SKM-1 treated with dmso at 0.1 percent for 144 hours (cell line): ENCODE measurements at regions not wholly inside any gene's neighbourhood (a gene's known extent, or its start where the extent isn't known, plus 50 kb on each side); places are given as distances from the start of the nearest gene placed in this dataset.
A peak's percentile ranks its signal among the peaks of the same experiment; 100 is the strongest.
"Not testable (repeated sequence)": the region's sequence is repeated elsewhere in the genome, so short reads cannot be mapped to it uniquely, and the experiment has no call there.

Experiments used
- DNase-seq: peaks from one replicate; lab custom pipeline; 2025; ENCODE audit not compliant: unreplicated experiment; lab: John Stamatoyannopoulos, UW

DNA sequence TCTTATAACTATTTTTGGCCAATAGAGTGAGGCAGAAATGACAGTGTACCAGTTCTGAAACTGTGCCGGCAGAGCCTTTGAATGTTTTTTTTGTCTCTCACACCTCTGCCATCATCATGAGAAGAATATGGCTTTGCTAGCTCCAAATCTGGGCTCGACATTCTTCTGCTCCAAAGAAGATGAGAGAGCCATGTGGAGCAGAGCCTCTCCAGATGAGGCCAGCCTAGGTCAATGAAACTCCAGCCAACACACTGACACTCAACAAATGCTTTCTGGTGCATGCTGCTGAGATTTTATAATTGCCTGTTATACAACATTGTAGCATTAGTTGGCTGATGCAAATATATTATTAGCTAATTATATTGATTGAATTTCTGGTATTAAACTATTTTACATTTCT is 154.7 kb downstream of the SLC38A4 start:
- no peak for DNase-seq

DNA sequence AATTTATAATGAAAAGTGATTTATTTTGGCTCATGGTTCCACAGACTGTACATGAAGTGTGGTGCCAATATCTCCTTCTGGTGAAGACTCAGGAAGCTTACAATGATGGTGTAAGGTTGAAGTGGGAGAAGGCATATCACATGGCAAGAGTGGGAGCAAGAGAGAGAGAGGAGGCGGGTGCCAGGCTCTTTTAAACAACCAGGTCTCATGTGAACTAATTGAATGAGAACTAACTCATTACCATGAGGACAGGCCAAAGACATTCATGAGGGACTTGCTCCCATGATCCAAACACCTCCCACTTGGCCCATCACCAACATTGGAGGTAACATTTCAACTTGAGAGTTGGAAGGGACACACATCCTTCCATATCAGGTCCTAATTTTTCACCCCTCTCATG is 155.2 kb downstream of the SLC38A4 start:
- DNase-seq = no peak

DNA sequence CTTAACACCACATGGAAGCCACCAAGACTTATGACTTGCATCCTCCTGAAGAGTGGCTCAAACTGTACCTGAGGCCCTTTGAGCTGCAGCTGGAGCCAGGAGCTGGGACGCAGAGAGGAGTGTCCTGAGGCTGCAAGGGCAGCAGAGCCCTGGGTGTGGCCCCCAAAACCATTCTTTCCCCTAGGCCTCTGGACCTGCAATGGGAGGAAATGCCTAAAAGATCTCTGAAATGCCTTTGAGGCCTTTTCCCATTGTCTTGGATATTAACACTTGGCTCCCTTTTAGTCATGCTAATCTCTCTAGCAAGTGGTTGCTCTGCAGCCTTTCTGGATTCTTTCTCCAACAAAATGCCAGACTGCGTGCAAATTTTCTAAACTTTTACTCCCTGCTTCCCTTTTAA is 156.1 kb downstream of the SLC38A4 start:
- no peak for DNase-seq

DNA sequence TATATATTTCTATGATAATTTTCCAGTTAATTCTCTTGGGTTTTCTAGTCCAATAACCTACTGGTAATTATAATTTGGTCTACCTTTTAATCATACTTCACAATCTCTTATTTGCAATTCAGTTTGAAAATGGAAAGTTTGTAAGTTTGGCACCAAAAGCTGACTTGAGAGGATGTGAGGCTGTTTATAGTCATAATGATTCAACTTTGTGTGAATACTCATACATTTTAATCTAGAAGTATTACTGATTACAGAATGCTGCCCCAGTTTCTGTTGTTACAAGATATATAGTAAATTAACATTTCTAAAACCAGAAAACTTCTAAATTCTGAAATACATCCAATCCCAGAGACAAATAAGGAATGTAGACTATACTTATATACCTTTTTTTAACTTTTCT is 158.2 kb downstream of the SLC38A4 start:
- DNase-seq = no peak

DNA sequence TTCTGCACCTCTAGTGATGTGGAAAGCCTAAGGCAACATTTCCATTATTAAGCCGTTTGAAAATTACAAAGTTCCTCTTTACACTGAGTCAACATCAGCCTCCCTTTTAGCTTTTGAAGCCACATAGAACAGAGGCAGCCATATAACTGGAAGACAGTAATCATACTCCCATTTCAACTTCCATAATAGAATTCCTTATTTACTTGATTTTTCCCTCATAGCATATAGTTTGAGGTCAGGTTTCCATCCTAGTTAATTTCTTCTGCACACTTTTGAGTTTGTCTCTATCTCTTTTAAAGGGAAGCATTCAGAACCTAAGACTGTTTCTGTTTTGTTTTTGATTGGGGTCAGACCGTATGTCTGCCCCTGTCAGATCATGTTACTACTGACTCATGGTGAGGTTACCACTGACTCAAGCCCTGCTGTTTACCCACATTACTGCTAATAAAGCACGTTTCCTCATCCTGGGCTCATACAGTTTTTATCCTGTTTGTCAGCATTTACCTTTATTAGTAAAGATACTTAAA is 161.0 kb downstream of the SLC38A4 start:
- DNase-seq = peak; percentile 17

DNA sequence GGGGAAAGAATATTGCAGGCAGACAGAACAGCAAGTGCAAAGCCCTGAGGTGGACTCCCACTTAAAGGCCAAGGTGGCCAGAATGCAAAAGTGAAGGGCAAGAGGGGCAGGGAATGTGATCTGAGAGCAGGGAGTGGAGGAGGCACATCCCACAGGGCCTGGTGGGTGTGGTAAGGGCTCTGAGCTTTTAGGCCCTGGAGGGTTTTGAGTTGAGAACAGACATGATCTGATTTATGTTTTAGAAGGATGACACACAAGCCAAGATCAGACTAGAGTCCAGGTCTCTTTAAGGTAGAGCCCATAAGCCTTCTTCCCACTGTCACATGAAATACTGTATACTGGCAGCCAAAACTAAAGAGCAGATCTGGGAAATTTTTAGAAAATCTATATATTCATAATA is 162.5 kb downstream of the SLC38A4 start:
- no peak for DNase-seq

DNA sequence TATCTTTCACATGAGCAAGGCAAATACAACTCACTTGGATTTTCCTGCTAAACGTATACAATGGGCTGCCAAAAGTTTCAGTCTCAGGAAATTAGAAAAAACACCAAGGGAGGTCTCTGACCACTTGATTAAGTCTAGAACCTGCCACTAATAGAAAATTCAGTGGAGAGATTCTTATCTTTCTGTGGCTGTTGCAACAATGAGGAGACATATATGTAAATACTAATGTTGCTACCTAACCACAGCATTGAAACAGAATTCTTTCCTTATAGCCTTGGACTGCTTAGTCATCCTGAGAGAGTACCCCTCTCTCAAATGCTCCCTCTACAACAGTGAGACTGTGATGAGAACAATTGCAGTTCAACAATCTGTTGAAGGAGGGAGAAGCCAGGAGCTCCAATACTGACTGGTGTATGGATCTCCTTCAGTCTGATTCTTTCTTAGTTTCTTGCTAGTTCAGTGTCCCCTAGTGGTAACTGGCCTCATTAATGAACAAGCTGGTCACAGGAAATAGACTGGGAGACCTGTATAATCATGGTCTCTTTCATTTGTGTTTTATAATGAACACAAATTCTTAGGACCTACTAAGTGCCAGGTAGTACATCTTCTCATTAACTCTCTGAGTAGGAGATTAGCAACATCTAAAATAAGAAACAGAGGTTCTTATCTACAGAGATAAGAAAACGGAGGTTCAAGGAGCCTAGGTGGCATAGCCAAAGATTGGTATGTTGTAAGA is 164.5 kb downstream of the SLC38A4 start:
- DNase-seq = peak; percentile 28

DNA sequence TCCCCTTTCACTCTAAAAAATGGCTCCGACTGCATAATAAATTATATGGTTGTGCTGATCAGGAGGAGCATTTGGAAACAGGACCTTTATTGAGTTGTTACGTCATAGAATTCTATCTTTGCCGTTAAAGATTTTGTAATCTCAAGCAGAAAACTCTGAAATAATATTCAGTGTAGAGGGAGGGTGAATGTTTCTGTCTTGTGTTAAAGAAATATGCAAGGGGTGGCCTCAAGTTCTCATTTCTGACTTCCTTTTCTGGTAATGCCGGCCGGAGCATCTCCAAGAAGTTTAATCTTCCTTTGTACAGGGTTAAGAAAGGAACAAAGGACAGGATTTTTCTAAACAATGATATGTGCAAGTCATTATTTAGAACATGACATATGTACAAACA is 165.1 kb downstream of the SLC38A4 start:
- peak; percentile 51 for DNase-seq

DNA sequence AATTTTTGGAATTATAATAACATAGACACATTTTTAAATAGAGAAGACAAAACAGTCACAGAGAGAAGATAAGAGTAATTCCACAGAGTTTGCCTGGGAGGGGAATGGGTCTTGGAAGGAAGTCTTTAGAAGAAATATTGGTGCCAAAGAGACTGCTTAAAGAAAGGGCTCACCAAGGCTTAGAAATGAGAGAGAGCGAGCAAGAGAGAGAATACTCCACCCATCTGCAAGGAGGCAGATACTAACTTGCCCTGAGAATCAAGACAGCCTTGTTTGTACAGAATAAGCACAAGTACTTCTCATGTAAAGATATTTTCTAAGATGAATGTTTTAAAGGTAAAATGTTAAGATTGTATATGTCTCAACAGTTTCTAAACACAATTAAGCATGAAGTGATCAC is 165.5 kb downstream of the SLC38A4 start:
- DNase-seq = no peak

DNA sequence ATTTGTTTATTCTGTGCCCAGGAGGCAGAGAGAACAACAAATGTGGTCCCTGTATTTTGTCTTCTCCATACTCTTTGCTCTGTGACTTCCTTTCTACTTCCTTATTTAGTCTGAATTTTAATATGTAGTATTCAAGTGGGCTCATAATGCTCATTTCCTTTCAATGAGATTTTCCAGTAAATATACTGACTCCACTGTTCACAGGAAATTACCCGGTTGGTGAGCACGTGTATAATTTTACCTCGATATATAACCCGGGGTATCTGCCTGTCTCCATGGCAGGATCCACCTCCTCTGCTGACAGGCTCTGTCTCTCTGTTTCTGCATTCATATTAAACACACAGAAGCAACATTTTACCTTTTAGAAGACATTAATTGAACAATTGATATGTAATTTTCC is 166.0 kb downstream of the SLC38A4 start:
- DNase-seq = peak; percentile 3

DNA sequence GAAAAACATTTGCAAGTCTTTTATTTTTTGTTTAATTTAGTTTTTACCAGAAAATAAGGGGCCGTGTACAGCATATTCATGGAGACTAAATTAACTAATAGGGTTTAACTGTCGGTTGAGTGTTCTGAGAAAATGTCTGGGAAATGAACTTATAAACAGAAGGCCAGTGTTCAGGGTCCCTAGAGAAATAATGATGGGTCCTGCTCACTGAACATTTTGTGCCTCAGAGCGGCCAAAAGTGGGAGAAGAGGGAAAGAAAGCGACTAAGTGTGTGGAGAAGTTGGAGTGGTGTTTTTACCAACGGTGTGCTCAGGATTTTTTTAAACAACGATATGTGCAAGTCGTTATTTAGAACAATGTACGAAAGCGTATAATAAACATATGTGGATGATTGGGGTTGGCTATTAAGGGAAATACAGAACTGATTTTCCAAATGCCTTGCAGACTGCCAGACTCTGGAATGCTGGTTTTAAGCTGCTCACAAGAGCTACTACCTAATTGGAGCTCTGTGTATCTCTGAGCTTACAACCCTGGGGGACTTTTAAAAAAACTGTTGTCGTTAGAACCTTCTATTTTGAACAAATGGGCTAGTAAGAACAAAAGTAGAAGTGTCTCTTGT is 166.7 kb downstream of the SLC38A4 start:
- DNase-seq = no peak

DNA sequence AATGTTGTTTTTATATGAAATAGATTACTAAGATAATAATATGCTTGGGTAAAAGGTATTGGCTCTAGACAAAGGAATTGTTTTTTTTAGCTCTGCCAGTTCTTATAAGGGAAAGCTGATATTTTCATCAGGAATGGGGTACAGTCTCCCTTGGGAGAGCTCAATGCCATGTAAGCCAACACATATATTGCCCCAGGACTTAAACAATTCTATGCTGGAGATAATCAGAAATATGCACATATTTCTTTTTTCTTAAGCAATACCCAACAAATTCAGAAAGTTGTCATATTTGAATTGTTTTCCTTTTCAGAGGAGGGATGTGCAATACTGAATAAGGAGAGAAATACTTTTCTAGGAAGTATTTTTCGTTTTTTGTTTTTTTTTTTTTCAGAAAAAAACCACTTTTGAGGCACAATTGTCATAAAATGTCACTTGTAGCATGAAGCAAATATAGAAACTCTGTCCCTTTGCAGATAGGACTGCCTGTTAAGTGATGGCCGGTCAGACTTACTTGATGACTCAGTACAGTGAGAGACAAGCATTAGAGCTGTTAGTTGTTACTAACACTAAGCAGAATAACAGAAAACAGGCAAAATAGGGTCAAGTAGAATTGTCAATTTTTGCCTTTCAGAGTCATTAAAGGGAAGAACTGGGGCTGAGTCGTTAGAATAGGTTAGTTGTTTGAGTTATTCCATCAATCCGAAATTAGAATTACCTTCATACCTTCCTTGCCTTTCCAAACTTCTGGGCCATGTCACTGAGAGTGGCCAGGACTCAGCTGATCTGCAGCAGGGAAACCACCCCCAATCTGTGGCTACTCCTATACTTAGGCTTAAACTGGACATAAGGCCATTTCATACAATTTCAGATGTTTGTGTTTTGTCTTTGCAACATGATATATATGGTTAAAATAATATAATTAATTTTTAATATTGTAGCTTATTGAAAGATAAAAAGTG is 168.1 kb downstream of the SLC38A4 start:
- DNase-seq = no peak

DNA sequence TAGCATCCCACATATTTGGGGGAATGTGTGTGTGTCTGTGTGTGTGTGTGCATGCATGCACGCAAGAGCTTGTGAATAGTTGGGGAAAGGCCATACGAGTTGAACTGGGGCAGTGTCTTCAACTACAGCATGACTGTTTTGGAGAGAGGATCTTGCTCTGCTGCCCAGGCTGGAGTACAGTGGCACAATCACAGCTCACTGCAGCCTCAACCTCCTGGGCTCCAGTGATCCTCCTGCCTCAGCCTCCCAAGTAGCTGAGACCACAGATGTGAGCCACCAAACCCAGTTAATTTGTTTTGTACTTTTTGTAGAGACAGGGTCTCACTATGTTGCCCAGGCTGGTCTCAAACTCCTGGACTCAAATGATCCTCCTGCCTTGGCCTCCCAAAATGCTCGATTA is 169.8 kb downstream of the SLC38A4 start:
- not testable (repeated sequence) for DNase-seq

DNA sequence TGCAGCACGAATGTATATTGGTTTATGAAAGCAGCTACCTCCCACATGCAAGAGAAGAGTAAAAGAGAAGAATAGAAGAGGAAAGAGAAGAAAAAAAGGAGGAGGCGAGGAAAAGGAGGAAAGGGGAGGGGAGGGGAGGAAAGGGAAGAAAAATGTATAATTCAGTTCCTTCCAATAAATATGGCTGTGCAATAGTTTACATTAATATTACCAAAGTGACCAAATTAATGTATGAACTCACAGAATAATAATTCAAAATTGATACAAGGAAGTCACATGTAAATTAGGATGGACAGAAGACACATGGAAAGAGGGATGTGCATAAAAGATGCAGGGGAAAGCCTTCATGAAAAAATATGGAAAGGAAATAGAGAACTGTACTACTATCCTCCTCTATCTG is 172.5 kb downstream of the SLC38A4 start:
- no peak for DNase-seq

DNA sequence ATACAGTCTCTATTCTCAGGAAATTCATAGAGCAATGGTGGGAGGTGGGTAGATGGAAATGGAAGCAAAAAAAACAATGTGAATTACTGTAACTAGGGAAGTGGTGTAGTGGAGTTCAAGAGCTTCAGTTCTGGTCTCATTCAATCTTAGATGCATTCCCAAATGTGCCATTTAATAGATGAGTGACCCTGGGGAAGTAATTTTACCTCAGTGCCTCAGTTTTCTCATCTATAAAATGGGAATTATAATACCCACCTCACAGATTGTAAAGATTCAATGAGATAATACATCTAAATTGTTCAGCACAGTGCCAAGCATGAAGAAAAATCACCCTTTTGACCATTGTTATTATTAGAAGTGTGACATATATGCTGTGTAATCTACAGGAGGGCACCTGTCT is 173.1 kb downstream of the SLC38A4 start:
- no peak for DNase-seq

DNA sequence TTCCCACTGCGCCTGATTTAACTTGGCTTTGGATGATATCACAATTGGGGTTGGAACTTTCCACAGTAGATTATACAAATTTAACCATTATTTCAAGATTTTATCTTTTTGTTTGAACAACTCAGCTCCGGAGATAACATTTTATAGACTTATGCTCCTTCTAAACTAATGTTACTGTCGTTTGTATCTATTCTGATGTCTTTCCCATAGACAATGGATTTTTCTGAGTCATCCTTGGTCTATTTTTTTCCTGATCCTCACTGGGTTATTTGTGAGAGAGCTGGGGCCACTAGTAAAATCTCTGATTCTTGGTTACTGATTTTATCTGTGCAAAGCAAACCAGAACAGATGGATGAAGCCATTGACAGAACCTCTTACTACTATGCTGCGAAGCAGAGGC is 175.1 kb downstream of the SLC38A4 start:
- no peak for DNase-seq

DNA sequence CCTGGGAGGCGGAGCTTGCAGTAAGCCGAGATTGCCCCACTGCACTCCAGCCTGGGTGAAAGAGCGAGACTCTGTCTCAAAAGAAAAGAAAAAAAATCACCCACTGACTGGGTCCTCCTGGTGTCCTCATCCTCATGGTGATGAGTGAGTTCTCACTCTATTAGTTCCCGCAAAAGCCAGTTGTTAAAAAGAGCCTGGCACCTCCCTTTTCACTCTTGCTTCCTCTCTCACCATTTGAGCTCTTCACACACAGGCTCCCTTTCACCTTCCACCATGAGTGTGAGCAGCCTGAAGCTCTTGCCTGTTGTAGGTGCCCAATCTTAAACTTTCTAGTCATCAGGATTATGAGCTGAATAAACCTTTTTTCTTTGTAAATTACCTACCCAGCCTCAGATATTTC is 176.4 kb downstream of the SLC38A4 start:
- DNase-seq = no peak

DNA sequence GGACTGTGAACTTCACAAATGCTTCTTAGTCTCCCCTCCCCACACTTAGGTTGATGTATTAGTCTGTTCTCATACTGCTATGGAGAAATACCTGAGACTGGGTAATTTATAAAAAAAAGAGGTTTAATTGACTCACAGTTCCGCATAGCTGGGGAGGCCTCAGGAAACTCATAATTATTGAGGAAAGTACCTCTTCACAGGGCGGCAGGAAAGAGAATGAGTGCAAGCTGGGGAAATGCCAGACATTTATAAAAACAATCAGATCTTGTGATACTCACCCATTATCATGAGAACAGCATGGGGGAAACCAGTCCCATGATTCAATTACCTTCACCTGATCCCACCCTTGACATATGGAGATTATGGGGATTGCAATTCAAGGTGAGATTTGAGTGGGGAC is 178.8 kb downstream of the SLC38A4 start:
- DNase-seq = no peak

DNA sequence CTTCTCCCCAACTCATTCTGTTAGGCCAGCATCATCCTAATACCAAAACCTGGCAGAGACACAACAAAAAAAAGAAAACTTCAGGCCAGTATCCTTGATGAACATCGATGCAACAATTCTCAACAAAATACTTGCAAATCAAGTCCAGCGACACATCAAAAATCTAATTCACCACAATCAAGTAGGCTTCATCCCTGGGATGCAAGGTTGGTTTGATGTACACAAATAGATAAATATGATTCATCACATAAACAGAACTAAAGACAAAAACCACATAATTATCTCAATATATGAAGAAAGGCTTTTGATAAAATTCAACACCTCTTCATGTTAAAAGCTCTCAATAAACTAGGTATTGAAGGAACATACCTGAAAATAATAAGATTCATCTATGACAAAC is 184.1 kb downstream of the SLC38A4 start:
- DNase-seq = not testable (repeated sequence)

DNA sequence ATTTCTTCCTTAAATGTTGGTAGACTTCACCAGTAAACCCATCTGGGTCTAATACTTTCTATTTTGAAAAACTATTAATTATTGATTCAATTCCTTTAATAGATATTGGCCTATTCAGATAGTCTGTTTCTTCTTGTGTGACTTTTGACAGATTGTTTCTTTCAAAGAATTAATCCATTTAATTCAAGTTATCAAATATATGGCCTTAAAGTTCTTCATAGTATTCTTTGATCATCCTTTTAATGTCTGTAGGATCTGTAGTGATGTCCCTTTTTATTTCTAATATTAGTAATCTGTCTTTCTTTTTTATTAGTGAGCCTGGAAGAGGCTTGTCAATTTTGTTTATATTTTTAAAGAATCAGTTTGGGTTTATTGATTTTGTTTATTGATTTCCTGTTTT is 190.0 kb downstream of the SLC38A4 start:
- DNase-seq = no peak

DNA sequence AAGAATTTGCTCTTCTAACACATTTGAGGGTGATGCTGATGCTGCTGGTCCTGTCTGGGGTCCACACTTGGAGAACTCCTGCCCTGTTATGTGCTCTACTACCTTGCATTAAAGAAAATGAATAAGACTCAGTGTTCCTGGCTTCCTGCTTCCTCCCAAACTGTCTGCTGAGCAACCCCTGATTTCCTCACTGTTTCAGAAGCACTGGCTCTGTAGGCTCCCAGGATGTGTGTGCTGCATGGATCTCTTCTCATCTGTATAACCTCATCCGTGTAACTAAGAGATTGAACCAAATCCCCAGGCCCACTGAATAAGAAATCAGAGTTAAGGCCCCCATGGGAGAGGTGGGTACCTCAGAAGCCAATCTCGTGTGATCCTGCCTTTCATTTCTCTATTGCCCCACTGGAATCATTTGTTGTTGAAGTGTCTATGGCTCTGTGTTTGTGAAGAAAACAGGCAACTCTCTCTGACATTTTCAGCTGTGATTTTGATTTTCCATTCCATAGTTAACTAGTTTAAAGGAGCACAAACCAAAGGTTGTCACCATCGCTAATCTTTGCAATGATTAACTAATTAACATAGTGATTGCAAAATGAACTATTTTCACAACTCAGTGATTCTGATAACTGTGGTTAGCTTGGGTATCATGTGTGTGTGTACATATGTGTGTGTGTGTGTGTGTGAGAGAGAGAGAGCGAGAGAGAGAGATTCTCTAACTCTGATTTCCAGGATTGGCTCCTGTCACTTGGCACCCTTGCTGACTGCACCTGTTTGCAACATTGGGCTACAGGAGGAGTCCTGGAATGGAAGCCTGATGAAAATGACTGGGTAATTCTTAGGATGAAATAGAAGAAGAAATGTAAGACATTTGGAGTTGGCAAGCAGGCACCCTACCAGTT is 196.2 kb downstream of the SLC38A4 start:
- no peak for DNase-seq
